ENCODE measurements at regions not wholly inside any gene's neighbourhood (a gene's known extent, or its start where the extent isn't known, plus 50 kb on each side); places are given as distances from the start of the nearest gene placed in this dataset.

DNA sequence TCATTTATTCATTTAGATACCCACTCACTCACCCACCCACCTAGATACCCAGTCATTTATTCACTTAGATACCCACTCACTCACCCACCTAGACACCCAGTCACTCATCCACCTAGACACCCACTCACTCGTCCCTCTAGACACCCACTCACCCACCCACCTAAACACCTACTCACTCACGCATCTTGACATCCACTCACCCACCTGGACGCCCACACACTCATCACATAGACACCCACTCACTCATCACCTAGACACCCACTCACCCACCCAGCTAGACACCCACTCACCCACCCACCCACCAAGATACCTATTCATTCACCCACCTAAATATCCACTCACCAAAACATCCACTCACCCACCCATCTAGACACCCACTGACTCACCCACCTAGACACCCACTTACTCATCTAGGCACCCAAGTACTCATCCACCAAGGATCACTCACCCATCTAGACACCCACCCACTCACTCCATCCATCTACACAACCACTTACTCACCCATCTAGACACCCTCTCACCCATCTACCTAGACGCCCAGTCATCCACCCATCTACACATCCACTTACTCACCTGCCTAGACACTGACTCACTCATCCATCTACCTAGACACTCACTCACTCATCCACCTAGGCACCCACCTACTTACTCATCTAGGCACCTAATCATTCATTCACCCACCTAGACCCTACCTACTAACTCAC lies 723.7 kb upstream of the RAB6C start:
- TF ChIP-seq, protein P1, sequence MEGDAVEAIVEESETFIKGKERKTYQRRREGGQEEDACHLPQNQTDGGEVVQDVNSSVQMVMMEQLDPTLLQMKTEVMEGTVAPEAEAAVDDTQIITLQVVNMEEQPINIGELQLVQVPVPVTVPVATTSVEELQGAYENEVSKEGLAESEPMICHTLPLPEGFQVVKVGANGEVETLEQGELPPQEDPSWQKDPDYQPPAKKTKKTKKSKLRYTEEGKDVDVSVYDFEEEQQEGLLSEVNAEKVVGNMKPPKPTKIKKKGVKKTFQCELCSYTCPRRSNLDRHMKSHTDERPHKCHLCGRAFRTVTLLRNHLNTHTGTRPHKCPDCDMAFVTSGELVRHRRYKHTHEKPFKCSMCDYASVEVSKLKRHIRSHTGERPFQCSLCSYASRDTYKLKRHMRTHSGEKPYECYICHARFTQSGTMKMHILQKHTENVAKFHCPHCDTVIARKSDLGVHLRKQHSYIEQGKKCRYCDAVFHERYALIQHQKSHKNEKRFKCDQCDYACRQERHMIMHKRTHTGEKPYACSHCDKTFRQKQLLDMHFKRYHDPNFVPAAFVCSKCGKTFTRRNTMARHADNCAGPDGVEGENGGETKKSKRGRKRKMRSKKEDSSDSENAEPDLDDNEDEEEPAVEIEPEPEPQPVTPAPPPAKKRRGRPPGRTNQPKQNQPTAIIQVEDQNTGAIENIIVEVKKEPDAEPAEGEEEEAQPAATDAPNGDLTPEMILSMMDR (IDR thresholded peaks at IDR 0.05), result no peak
- no peak for TF ChIP-seq EP300 (IDR thresholded peaks at IDR 0.05)

Measured in gastroesophageal sphincter (tissue), 3 donors.